GM04504 (cell line): ENCODE measurements at regions not wholly inside any gene's neighbourhood (a gene's known extent, or its start where the extent isn't known, plus 50 kb on each side); places are given as distances from the start of the nearest gene placed in this dataset.

ENCODE experiments used
- DNase-seq: peaks from one replicate; pipeline ENCODE4 v3.0.0-alpha.2; 2012; ENCODE audit warnings: low read depth

DNA sequence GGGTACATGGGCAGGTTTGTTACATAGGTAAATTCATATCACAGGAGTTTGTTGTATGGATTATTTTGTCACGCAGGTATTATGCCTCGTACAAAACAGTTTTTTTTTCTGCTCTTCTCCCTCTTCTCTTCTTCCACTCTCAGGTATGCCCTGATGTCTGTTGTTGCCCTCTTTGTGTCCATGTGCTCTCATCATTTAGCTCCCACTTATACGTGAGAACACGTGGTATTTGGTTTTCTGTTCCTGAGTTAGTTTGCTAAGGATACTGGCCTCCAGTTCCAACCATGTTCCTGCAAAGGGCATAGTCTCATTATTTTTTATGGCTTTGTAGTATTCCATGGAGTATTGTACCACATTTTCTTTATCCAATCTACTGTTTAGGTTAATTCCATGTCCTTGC, 65.7 kb downstream of the UNC5CL start:
- no peak for DNase-seq

DNA sequence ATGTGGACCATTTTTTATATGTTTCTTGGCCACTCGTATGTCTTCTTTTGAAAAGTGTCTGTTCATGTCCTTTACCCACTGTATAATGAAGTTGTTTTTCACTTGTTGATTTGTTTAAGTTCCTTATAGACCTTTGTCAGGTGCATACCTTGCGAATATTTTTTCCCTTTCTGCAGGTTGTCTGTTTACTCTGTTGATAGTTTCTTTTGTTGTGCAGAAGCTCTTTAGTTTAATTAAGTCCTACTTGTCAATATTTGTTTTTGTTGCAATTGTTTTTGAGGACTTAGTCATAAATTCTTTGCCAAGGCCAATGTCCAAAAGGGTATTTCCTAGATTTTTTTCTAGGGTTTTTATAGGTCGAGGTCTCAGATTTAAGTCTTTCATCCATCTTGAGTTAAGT, 66.2 kb downstream of the UNC5CL start:
- DNase-seq = no peak

DNA sequence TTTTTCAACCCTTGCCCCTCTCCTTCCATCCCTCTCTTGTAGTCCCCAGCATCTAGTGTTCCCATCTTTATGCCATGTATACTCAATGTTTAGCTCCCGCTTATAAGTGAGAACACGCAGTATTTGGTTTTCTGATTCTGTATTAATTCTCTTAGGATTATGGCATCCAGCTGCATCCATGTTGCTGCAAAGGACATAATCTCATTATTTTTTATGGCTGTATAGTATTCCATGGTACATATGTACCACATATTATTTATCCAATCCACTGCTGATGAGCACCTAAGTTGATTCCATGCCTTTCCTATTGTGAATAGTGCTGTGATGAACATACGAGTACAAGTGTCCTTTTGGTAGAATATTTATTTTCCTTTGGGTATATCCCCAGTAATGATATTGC, 66.8 kb downstream of the UNC5CL start:
- DNase-seq = no peak

DNA sequence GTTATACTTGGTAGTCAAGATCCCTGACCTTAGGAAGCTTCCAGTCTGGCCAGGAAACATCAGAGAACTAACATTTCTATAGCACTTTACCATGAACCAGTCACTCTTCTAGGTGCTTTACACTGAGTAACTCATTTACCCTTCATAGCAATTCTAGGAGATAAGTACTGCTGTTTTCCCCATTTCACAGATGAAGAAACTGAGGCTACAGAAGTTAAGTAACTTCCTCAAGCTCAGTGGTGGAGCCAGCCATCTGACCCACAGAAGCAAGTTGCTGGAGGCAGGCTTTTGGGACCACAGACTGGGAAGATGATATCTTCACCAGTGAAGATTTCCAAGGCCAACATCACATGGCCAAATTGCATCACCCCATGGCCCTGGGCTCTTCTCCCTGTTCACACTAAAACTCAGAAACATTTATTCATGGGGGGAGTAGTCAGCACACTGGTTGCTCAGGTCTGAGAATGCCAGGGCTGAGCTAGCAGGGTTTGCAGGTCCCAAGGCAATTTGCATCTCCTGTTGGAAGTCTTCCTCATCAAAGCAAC, 70.3 kb downstream of the UNC5CL start:
- DNase-seq = no peak

DNA sequence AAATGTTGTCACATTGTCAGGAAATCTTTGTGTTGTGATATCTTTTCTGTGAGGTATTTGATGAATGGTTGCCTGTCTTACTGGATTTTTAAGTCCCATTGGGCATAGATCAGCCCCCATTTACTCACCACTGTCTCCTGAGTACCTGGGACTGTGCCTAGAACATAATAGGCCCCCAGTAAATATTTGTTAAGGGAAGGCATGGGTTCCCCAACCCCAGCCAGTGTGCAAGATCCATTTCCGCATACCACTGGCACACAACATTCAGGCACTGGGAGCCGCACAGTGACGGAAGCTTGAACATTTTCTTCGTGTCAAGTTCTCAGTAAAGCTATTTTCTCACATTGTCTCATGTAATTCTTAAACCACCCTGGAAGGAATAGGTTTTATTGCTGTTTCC, 72.2 kb downstream of the UNC5CL start:
- no peak for DNase-seq

DNA sequence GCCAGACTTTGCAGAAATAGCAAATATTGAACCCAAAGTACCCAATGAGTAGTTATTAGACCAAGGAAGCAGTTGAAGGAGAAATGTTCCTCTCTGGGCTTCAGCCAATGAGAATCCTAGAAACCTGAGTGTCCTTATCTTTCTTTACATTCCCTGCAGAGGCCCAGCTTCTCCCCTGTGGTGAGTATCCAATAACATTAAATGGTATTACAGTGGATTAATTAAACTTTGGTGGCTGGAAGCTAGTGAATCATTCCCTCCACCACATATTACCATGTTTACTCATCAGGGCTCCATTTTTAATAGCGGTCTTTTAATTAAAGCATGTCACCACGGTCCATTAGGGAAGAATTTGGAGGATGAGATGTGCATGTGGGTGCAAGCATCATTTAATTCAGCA, 74.0 kb downstream of the UNC5CL start:
- no peak for DNase-seq

DNA sequence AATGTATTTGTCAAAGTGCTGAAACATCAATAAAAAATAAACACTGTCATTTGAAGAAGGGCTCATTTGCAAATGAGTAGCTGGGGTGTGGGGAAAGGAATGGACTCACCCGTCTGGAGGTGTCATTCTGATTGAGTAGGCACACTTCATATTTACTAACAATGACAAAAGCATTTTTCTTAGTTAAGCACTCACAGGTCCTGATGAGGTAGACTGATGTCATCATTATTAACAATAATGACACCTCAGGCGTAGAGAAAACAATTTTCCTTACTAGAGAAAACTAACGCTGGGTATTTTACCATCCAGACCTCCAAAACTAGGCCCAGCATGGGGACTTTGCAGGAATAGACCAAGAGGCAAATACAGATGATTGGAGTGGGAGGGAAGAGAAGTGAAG, 76.0 kb downstream of the UNC5CL start:
- DNase-seq = no peak

DNA sequence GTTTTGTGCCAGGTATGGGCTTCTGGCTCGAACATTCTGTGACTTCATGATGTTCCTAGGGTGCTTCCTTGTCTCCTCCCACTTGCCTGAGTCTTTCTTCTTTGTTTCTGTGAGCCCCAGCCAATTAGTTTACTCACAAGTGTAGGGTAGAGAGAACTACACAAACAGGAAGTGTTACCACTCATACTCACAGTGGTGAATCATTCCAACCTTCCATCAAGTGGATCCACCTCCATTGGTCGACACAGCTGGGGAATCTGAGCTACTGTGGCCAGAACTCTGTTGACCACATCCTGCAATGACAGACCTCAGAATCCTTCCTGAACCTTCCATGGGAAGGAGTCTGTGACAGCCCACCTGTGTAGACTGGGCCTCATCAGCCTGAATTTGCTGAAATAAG, 76.8 kb downstream of the UNC5CL start:
- DNase-seq = peak; percentile 93

DNA sequence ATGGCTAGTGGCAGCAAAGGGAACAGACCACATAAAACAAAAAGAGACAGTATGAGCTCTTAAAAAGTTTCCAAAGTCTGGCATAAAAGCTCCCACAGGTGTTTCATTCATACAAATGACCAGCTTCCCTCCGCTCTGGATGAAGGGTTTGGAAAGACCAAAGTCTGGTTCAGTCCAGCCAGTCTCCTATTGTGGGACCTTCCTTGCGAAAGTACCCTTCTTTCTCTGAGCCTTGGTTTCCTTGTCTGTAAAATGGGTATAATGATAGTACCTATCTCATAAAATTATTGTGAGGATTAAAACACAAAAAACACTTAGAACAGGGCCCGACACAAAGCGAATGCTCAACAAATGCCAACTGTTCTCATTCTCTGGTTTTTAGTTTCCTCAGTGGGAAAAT, 77.2 kb downstream of the UNC5CL start:
- no peak for DNase-seq

DNA sequence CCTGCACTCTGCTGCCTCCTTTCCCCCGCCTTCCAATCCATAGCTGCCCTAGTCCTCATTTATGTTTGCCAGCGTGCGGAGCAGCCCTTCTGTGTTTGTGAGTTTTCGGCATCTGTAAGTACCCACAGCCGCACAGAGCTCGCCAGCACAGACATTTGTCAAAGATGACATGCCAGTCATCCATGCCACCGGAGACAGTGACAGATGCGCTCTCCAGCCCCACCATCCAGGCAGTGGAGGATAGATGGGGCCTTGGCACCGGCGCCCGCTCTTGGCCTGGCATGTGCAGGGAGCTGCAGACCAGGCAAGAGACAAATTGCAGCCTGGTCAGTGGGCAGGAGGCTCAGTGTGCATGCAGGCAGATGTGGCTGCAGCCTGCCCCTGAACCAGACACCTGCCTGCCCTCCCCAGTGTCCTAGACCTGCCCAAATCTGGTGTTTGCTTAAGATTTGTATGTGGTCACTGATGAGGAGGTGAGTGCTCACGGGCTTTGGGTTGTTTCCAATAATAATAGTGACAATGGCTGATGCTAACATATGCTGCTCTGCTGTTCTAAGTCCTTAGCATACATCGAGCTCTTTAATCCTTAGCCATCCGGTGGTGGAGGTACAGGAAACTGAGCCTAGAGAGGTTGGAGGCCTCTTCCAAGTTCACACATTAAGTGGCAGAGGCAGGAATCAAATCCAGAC, 78.1 kb downstream of the UNC5CL start:
- DNase-seq = no peak

DNA sequence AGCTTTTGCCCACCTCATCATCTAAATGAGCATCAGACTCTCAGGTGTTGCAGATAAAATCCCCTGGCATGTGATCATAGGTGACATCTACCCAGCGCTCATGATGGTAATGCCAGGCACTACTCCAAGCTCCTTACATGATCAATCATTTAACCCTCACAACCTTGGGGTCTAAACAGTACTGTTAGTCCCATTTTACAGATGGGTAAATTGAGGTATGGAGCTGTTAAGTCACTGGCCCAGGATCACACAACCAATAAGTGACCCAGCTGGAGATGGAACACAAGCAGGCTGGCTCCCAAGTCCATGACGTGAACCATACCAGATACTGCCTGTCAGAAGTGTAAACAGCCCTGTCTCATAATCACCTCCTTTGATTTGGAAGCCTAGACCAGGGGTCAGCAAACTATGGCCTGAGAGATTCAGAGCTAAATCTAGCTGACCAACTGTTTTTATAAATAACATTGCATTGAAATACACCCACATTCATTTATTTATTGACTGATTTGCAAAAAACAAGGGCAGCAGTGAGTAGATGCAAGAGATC, 79.2 kb downstream of the UNC5CL start:
- DNase-seq = no peak

DNA sequence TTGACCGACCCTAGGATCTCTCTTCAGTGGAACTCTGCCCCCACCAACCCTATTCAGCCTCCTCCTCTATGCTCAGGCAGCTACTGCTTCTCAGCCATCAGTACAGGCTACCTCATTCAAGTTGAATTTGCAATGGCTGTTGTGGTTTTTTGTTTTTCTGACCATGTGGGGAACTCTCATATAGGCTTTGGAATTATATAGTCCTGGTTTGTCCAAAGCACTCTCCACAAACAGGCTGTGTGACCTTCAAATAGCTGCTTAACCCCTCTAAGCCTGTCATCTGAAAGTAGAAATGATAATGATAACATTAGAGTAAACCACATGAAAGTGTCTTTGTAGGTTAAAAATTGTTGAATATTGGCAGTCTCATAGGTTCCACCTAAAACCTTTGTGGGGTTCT, 80.3 kb downstream of the UNC5CL start:
- no peak for DNase-seq

DNA sequence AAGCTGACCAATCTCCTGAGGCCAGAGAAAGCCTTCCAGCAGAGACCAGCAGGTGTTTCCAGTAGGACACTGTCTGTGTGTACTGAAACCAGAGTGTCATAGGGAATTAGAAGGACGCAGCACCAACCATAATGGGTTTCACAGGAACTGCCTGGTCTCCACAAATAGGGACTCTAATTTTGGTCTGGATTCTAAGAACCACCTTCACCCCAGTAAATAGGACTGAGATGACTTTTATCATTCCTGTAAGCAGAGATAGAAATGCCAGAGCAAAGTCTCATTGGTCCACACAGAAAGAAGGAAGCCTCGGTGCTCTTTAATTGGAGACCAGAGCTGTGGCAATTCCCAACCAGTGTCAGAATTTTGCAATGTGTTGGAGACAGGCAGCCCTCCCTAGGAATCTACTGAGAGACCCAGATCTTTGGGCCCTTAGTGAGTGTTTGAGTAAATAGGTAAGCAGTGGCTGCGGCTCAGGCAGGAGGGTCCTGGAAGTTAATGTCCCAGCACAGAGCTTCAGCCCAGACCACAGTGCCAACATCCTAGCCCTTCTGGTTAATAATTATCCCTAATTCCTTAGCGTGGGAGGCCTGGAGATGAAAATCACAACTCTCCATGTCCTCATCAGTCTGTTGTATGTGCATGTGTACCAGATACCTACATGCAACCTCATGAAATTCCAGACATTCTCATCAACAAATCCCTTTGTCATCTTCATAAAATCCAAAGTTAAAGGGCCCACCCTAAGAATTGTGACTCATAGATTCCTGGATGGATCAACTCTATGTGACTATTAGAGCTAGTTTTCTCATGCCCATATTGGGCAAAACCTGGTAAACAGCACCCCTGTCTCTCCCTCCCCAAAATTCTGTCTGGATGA, 81.2 kb downstream of the UNC5CL start:
- DNase-seq = peak; percentile 80

DNA sequence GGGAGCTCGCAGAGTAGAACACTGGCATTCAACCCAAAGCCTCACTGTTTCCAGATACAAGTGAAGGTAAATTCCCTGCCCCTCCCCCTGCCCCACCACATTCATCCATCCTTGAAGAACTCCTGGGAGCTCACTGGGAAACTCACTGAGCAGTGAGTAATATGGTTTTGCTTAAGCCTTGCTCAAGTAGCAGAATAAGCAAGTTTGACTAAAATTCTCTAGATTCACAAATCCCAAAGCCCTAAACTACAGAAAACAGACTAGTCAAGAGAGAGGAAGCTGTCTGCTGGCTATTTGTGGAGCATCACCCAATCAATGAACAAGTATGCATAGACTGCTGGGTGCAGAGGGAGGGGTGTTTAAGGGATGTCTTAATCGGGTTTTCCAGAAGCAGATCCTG, 82.1 kb downstream of the UNC5CL start:
- no peak for DNase-seq

DNA sequence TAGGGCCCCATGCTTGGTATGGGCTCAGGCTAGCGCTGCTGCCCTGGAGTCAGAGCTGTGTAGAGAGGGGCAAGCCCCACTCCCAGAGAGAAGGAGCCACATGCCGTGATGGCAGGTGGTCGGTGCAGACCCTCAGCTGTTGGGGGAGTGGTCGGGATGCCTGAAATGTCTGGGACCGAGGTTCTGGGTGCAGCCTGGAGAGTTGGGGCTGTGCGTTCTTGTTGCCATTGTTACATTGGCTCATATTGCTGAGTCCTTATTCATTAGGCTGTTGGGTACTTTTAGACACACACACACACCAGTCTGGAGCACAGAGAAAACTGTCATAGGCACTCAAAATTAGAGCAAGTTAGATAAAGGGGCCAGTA, 83.9 kb downstream of the UNC5CL start:
- DNase-seq = no peak

DNA sequence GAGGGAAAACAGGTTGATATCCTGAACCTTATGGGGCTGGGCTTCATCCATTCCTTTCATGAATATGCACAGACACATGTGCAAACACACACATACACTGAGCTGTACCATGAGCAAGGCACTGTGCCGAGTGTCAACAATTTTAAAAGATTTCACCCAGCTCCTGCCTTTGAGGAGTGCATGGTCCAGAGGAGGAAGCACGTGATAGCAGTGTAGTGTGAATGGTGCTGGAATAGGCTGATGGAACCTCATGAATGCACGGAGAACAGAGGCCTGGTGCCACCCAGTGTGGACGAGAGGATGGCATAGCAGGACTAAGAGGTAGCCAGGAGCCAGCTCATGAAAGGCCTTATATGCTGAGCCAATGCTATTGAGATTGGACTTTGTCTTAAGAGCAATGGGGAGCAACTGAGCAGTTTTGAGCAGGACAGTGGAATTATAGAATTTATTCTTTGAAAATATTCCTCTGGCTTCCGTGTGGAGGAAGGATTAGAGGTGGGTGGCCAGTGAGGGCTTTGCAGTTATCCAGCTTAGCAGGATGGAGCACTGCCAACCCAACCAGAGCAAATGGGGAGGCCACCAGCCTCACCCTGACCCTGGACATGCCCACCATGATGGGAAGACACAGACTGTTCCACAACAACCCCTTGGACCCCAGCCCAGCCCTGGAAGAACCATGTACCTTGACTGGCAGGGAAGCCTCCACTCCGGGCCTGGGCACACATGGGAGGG, 84.4 kb downstream of the UNC5CL start:
- no peak for DNase-seq

DNA sequence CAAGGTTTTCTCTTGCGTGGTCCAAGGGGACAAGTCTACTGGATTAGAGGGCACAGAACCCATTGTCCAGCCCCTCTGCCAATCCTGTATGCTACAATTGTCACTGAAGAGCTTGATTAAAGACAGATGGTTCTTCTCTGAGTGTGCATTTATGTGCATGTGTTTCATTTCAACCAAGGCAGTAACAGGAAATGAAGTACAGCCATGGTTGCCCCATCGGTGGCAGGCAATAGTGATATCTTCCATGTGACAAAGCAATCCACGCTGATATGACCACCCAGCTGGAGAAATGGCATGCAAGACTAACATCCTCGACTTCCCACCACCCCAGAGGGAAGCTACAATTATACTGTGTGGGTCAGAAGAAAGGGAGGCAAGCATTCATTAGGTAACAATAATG, 85.5 kb downstream of the UNC5CL start:
- DNase-seq = peak; percentile 66

DNA sequence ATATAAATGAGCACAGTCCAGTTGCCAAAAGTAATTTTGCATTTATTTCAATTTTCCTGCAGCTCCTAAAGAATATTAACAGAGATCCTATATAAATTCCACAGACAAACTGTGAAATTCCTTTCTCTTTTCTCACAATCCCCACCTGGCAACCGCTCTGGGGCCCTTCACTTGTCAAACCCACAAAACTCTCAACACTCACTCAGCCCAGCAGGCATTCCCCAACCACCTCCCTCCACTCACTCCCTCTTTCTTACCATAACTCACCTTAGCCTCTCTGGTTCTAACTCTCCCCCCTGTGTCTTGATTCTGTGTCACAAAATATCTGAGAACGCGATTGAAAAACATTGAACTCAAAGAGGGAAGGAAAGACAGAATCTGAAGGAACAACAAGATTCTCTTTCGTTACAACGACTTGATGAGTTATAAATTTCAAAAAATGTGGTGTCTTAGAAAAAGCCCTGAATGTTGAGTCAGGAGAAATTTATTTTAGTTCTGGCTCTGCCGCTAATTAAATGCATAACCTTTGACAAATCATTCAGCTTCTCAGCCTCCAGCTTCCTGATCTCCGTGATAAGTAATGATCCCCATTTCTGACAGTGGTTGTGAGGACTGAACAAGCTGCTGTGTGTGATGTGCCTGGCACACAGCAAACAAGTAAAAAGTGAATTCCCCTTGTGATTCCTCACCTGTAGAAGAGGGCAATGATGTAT, 87.9 kb downstream of the UNC5CL start:
- DNase-seq = no peak

DNA sequence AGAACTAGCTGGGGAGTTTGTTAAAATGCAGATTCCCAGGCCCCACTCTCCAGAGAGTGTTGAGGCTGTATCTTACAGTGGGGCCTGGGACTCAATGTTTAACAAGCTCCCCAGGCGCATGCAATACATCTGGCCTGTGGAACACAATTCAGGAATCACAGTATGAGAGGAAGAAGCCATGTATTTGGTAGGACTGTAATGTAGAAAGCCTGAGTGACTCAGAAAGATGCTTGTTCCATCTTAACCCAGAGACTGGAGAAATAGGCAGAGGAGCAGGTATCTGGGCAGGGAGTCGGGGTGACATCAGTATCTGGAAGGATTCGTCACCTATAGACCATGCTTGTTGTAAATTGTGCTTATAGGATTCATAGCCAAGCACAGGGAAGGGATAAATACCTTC, 90.5 kb downstream of the UNC5CL start:
- DNase-seq = no peak

DNA sequence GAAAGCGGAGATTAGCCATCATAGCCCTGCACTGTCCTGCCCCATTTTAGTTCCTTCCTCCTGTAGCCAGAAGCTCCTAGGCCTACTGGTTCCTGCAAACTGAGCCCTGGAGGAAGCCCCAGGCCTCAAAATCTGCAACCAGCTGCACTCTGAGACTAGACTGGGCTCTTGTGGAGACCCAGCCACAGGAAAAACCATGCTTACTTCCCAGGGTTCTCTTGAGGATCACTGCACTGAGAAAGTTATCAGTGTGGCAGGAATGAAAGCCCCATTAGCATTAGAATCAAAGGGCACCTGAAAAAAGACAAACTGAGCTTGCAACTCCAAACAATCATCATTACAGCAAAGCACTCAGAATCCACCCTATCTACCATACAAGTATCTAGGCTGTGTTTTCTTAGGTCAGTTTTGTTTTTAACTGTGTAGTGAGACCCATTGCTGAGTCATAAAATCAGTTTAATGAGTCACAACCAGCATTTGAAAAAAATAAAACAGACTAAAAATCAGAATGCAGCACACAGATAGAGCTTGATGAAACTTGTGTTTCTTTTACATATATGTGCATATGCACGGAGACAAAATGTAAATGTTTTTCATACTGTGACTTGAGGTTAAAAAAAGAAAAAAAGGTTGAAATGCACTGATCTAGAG, 91.0 kb downstream of the UNC5CL start:
- DNase-seq = no peak

DNA sequence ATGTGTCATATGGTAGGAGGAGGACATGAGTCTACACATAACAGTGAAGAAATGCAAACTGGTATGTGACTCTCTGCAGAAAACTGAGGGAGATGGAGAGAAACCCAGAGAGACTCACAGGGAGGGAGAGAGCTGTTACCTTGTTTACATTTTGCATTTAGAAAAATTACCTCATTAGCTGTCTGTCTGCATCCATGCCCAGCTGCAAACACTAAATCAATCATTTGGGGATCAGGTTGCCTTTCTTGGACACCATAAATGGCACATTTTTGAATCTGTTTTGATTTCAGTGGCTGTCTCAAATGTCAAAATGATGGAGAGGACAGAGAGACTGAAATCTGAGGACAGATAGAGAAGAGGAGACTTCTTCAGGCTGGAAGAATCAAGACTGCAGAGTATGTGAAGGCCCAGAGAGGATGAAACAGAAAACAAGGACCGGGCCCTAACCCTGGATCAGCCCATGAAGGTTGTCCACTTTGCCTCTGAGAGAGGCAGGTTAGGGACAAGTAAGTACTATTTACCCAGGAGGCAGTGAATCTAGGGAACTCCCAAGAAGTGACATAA, 92.2 kb downstream of the UNC5CL start:
- no peak for DNase-seq
